Testis (tissue), 2 donors: ENCODE measurements at regions not wholly inside any gene's neighbourhood (a gene's known extent, or its start where the extent isn't known, plus 50 kb on each side); places are given as distances from the start of the nearest gene placed in this dataset.

Experiments used
- POLR2A ChIP-seq: fragments of 450-650 bp; IDR thresholded peaks from one replicate; pipeline ENCODE4 v1.6.1; 2017; ENCODE audit warnings: antibody characterized with exemption, mild to moderate bottlenecking, moderate library complexity
- TF ChIP-seq, protein P1 (sequence below), 3 experiments: fragments of 450-650 bp in 2 of 3; fragments of 200-600 bp in 1 of 3; sonication (generic) in 1 of 3; IDR thresholded peaks; one replicate each; pipeline ENCODE4 v1.5.1; 2016 to 2019; ENCODE audit warnings: antibody characterized with exemption in 3 of 3, mild to moderate bottlenecking in 2 of 3, moderate library complexity in 1 of 3

DNA sequence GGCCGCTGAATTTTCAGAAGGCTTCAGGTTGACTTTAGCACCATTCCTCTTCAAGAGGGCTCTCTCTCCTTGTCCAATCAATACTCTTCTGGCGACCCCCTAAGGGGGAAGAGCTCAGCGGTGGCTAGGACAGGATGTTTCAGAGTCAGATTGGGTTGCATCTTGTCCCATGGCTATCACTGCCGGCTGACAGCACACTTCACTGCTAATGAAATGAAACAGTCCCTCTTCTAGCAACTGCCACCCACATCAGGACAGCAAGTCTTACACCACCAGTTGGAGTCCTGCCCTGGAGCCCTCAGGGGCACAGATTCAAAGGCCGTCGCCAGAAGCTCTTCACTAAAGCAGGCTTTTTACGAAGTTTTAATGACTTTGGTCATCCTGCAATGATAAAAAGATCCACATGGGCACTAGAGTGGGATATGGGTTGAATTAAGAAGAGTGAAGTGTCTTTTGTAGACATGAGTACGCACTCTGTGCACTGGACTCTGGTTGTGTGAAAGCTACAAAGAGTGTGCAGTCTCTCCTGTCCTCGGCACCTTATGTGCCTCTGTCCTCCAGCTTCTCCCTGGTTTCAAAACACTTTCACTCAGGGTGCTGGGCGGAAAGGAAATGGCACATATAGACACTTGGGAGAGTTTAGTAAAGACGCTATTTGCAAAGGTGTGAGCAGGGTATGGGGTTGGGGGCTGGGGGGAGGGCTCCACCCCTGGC, 66.1 kb upstream of the SLC22A16 start:
- TF ChIP-seq, protein P1, sequence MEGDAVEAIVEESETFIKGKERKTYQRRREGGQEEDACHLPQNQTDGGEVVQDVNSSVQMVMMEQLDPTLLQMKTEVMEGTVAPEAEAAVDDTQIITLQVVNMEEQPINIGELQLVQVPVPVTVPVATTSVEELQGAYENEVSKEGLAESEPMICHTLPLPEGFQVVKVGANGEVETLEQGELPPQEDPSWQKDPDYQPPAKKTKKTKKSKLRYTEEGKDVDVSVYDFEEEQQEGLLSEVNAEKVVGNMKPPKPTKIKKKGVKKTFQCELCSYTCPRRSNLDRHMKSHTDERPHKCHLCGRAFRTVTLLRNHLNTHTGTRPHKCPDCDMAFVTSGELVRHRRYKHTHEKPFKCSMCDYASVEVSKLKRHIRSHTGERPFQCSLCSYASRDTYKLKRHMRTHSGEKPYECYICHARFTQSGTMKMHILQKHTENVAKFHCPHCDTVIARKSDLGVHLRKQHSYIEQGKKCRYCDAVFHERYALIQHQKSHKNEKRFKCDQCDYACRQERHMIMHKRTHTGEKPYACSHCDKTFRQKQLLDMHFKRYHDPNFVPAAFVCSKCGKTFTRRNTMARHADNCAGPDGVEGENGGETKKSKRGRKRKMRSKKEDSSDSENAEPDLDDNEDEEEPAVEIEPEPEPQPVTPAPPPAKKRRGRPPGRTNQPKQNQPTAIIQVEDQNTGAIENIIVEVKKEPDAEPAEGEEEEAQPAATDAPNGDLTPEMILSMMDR (IDR thresholded peaks at IDR 0.05) = no peak
- no peak for TF ChIP-seq POLR2A
